ENCODE measurements at regions not wholly inside any gene's neighbourhood (a gene's known extent, or its start where the extent isn't known, plus 50 kb on each side); places are given as distances from the start of the nearest gene placed in this dataset.

DNA sequence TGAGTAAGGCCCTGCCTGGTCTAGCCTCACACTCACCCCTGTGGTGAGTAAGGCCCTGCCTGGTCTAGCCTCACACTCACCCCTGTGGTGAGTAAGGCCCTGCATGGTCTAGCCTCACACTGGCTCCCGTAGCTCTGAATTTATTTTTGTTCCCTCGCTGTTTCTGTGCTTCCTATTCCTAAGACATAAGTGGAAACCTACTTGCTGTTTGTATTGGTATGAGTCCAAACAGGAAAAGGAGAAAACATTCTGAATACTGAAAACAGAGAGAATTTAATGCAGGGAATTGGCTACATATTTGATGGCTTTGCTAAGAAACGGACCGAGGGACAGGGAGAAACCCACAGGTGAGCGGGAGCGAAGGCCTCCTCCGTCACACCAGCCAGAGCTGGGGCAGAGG is 267.8 kb downstream of the FOXL1 start:
- intact Hi-C loops (cut with micrococcal nuclease; ENCODE audit: unreplicated experiment) (no loop called here), in situ Hi-C loops (cut with MboI) (no loop called here)
- TF ChIP-seq NFYA (IDR thresholded peaks at IDR 0.05; ENCODE audit: borderline replicate concordance, low read depth, low read length) = no peak
- no peak for TF ChIP-seq SPI1 (IDR thresholded peaks at IDR 0.05; ENCODE audit: borderline replicate concordance, insufficient read depth, low read depth, low read length)
- TF ChIP-seq CHD2 (IDR thresholded peaks at IDR 0.05; ENCODE audit: borderline replicate concordance, low read depth, low read length) = no peak
- TF ChIP-seq ZSCAN29 (IDR thresholded peaks at IDR 0.05) = no peak
- no peak for TF ChIP-seq SREBF1 (IDR thresholded peaks at IDR 0.05; ENCODE audit: low read length)
- no peak for TF ChIP-seq BACH1 (IDR thresholded peaks at IDR 0.05; ENCODE audit: borderline replicate concordance)
- no peak for TF ChIP-seq STAT1 (conservative IDR thresholded peaks at IDR 0.05)
- no peak for TF ChIP-seq NR2C2 (IDR thresholded peaks at IDR 0.05; ENCODE audit: borderline replicate concordance, control insufficient read depth, insufficient read length, low read depth)
- ChIA-PET CTCF (no interaction called here), POLR2A (no interaction called here), RAD21 (ENCODE audit: unreplicated experiment) (no interaction called here), SMC1A (ENCODE audit: uncharacterized antibody, unreplicated experiment) (no interaction called here)
- 61% methylated on average over 7 of the region's 7 CpGs for WGBS (ENCODE audit: insufficient coverage, insufficient replicate concordance, low lambda C conversion rate, missing lambda C conversion rate)
- H3K79me2 ChIP-seq (ENCODE audit: control insufficient read depth, insufficient read depth, low read length) = no peaks in the 10 kb centered on the region
- H3K27ac ChIP-seq (ENCODE audit: control insufficient read depth, insufficient read depth) = no peak overlapping the region
- ATAC-seq (no peak), DNase-seq (ENCODE audit: low read depth, low spot score) (no peak), FAIRE-seq (no peak)
- no peaks in the 10 kb centered on the region for H3K36me3 ChIP-seq (ENCODE audit: control insufficient read depth in 2 of 2, insufficient read depth in 2 of 2, low read length in 1 of 2)
- H3K4me1 ChIP-seq (ENCODE audit: control insufficient read depth, insufficient read depth, low read length) = no peaks in the 10 kb centered on the region
- no peaks in the 10 kb centered on the region for H3K9me3 ChIP-seq (replicated peaks; ENCODE audit: control insufficient read depth, insufficient read depth, low read length)
- H2AFZ ChIP-seq (ENCODE audit: control insufficient read depth, low read depth, low read length) = no peak overlapping the region
- no peaks in the 10 kb centered on the region for H4K20me1 ChIP-seq (ENCODE audit: control insufficient read depth, insufficient read depth)
- no peaks in the 10 kb centered on the region for H3K27me3 ChIP-seq (replicated peaks in 1 of 2; ENCODE audit: control insufficient read depth in 2 of 2, insufficient read depth in 2 of 2, low read length in 1 of 2)
- no peak overlapping the region for H3K9ac ChIP-seq (ENCODE audit: control insufficient read depth, insufficient read depth, low read length)
- no peak overlapping the region for H3K4me3 ChIP-seq
- H3K4me2 ChIP-seq (ENCODE audit: control insufficient read depth, insufficient read depth) = no peak overlapping the region
- BruUV-seq (replicated peaks) = no TSS peak

DNA sequence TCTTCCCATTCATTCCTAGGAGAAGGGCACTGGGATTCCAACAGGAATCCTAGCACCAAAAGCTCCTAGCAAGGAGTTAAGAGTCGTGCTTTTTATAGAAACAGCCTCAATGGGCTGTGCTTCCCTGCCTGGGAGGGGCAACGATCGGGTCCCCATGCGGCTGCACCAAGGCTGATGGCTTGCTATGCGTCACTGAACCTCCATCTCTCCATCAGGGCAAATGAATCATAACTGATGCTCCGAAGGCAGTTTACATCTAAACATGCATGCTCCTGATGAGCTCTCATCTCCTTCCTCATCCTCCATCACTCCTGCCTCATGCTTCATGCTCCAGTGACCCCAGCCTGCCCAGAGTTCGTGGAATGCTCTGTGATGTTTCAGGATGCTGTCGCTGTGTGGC is 270.5 kb downstream of the FOXL1 start:
- POLR2A ChIA-PET = no interaction called here
- ATAC-seq = no peak
- Histone ChIP-seq H3K27me3 (replicated peaks in 1 of 2; ENCODE audit: control insufficient read depth in 2 of 2, insufficient read depth in 2 of 2, low read length in 1 of 2) (no peaks in the 10 kb centered on the region), H3K4me1 (ENCODE audit: control insufficient read depth, insufficient read depth, low read length) (no peaks in the 10 kb centered on the region), H3K9ac (ENCODE audit: control insufficient read depth, insufficient read depth, low read length) (no peak overlapping the region), H2AFZ (ENCODE audit: control insufficient read depth, low read depth, low read length) (no peak overlapping the region), H3K27ac (ENCODE audit: control insufficient read depth, insufficient read depth) (no peak overlapping the region), H3K4me2 (ENCODE audit: control insufficient read depth, insufficient read depth) (no peak overlapping the region), H3K36me3 (ENCODE audit: control insufficient read depth in 2 of 2, insufficient read depth in 2 of 2, low read length in 1 of 2) (no peaks in the 10 kb centered on the region), H3K9me3 (replicated peaks; ENCODE audit: control insufficient read depth, insufficient read depth, low read length) (no peaks in the 10 kb centered on the region), H3K79me2 (ENCODE audit: control insufficient read depth, insufficient read depth, low read length) (no peaks in the 10 kb centered on the region), H3K4me3 (no peak overlapping the region), H4K20me1 (ENCODE audit: control insufficient read depth, insufficient read depth) (no peaks in the 10 kb centered on the region)
- RAD21 ChIA-PET (ENCODE audit: unreplicated experiment) = no interaction called here
- FAIRE-seq = no peak
- DNase-seq (ENCODE audit: low read depth, low spot score) = no peak
- CTCF ChIA-PET = no interaction called here
- 16% methylated on average over 8 of the region's 8 CpGs for WGBS (ENCODE audit: insufficient coverage, insufficient replicate concordance, low lambda C conversion rate, missing lambda C conversion rate)
- in situ Hi-C loops (cut with MboI) = no loop called here
- BruUV-seq (replicated peaks) = no TSS peak
- SMC1A ChIA-PET (ENCODE audit: uncharacterized antibody, unreplicated experiment) = no interaction called here
- intact Hi-C loops (cut with micrococcal nuclease; ENCODE audit: unreplicated experiment) = no loop called here
- no peak for TF ChIP-seq ZNF274 (IDR thresholded peaks at IDR 0.05; ENCODE audit: insufficient read depth, insufficient read length)
- TF ChIP-seq ZNF217 (IDR thresholded peaks at IDR 0.05) = no peak
- TF ChIP-seq BMI1 (IDR thresholded peaks at IDR 0.05; ENCODE audit: borderline replicate concordance) = no peak
- no peak for TF ChIP-seq HDAC6 (IDR thresholded peaks at IDR 0.05; ENCODE audit: unreplicated experiment)
- TF ChIP-seq TCF3 (IDR thresholded peaks at IDR 0.05; ENCODE audit: borderline replicate concordance, insufficient read depth, low read depth, low read length) = no peak
- TF ChIP-seq POU2F2 (IDR thresholded peaks at IDR 0.05; ENCODE audit: borderline replicate concordance, low read depth, low read length) = no peak
- TF ChIP-seq, protein P1, sequence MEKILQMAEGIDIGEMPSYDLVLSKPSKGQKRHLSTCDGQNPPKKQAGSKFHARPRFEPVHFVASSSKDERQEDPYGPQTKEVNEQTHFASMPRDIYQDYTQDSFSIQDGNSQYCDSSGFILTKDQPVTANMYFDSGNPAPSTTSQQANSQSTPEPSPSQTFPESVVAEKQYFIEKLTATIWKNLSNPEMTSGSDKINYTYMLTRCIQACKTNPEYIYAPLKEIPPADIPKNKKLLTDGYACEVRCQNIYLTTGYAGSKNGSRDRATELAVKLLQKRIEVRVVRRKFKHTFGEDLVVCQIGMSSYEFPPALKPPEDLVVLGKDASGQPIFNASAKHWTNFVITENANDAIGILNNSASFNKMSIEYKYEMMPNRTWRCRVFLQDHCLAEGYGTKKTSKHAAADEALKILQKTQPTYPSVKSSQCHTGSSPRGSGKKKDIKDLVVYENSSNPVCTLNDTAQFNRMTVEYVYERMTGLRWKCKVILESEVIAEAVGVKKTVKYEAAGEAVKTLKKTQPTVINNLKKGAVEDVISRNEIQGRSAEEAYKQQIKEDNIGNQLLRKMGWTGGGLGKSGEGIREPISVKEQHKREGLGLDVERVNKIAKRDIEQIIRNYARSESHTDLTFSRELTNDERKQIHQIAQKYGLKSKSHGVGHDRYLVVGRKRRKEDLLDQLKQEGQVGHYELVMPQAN (conservative IDR thresholded peaks at IDR 0.05) = no peak
- TF ChIP-seq GATAD2B (conservative IDR thresholded peaks at IDR 0.05; ENCODE audit: low read depth) = no peak
- no peak for TF ChIP-seq FOS (IDR thresholded peaks at IDR 0.05; ENCODE audit: borderline replicate concordance, extremely low read depth, insufficient read length)
- TF ChIP-seq ELK1 (IDR thresholded peaks at IDR 0.05; ENCODE audit: low read depth, low read length) = no peak
- TF ChIP-seq TCF12 (IDR thresholded peaks at IDR 0.05; ENCODE audit: low read depth, low read length) = no peak
